HL-60 (cell line): ENCODE measurements at regions not wholly inside any gene's neighbourhood (a gene's known extent, or its start where the extent isn't known, plus 50 kb on each side); places are given as distances from the start of the nearest gene placed in this dataset.

Experiments
- DNase-seq, 2 experiments: peaks; one replicate each; pipeline ENCODE4 v3.0.0-alpha.2; 2010 to 2020; ENCODE audit warnings: low read depth in 1 of 2, low spot score in 1 of 2
- H3K27ac ChIP-seq: fragments of 250-450 bp; sonication (Bioruptor Pico); replicated peaks from 2 replicates; pipeline ENCODE4 v1.5.1; 2020; ENCODE audit warnings: mild to moderate bottlenecking, moderate library complexity
- H3K27me3 ChIP-seq: fragments of 250-450 bp; sonication (Bioruptor Pico); 2 replicates; pipeline ENCODE4 v1.5.1; 2021; ENCODE audit warnings: mild to moderate bottlenecking, moderate library complexity; ENCODE audit not compliant: insufficient read depth, poor library complexity, severe bottlenecking
- H3K4me3 ChIP-seq: replicated peaks from 2 replicates; pipeline ENCODE4 v1.5.1; 2011; ENCODE audit warnings: mild to moderate bottlenecking, control low read depth, low read length; ENCODE audit not compliant: insufficient read depth
- CTCF ChIP-seq: IDR thresholded peaks from one replicate; pipeline ENCODE4 v1.5.1; 2011; ENCODE audit warnings: low read length, control low read depth, inconsistent platforms; ENCODE audit not compliant: insufficient read depth
- GABPA ChIP-seq: IDR thresholded peaks from 2 replicates; pipeline ENCODE4 v1.6.1; 2012; ENCODE audit warnings: low read depth
- POLR2AphosphoS5 ChIP-seq: IDR thresholded peaks from 2 replicates; pipeline ENCODE4 v1.6.1; 2012; ENCODE audit warnings: low read depth
- REST ChIP-seq: IDR thresholded peaks from 2 replicates; pipeline ENCODE4 v1.6.1; 2012; ENCODE audit warnings: low read depth; ENCODE audit not compliant: insufficient replicate concordance
- SPI1 ChIP-seq: IDR thresholded peaks from 2 replicates; pipeline ENCODE4 v1.6.1; 2012; ENCODE audit warnings: low read depth, mild to moderate bottlenecking, borderline replicate concordance

GRCh38 chr10:90205340-90205739 is 503.9 kb downstream of the KIF20B start:
- no peak overlapping the region for H3K4me3 ChIP-seq
- no peak overlapping the region for H3K27ac ChIP-seq
- TF ChIP-seq GABPA (no peak), REST (no peak), SPI1 (no peak), CTCF (no peak), POLR2AphosphoS5 (no peak)
- H3K27me3 ChIP-seq, result no peaks in the 10 kb centered on the region
- no peak for DNase-seq

- TF ChIP-seq POLR2AphosphoS5, result no peak
- TF ChIP-seq GABPA, result no peak
- no peak for TF ChIP-seq CTCF
- TF ChIP-seq SPI1, result no peak
- TF ChIP-seq REST, result no peak
- DNase-seq, result no peak
- Histone ChIP-seq H3K27ac (no peak overlapping the region), H3K4me3 (no peak overlapping the region), H3K27me3 (no peaks in the 10 kb centered on the region)
Measured at GRCh38 chr10:90213346-90213745, 512.0 kb downstream of the KIF20B start.

- TF ChIP-seq GABPA (no peak), SPI1 (no peak), REST (no peak), CTCF (no peak), POLR2AphosphoS5 (no peak)
Measured at GRCh38 chr10:90218846-90219245, 517.5 kb downstream of the KIF20B start.

More at GRCh38 chr10:90218846-90219245, 517.5 kb downstream of the KIF20B start:
- Histone ChIP-seq H3K27ac (no peak overlapping the region), H3K4me3 (no peak overlapping the region), H3K27me3 (no peaks in the 10 kb centered on the region)
- DNase-seq, result no peak
